HEK293 (cell line): ENCODE measurements at regions not wholly inside any gene's neighbourhood (a gene's known extent, or its start where the extent isn't known, plus 50 kb on each side); places are given as distances from the start of the nearest gene placed in this dataset.
A peak's percentile ranks its signal among the peaks of the same experiment; 100 is the strongest.

Source experiments
- CTCF ChIA-PET: fragments of 350-600 bp; formaldehyde crosslinking; extraction: SDS; loops from one replicate; lab custom pipeline; 2021; ENCODE audit warnings: antibody characterized with exemption; lab: Yijun Ruan, JAX
- POLR2A ChIA-PET: fragments of 300-600 bp; formaldehyde crosslinking; extraction: SDS; loops from one replicate; lab custom pipeline; 2020; ENCODE audit warnings: antibody characterized with exemption, inconsistent platforms; lab: Yijun Ruan, JAX
- H3K27ac ChIP-seq: fragments of 200-500 bp; sonication (Bioruptor generic); 2 replicates; pipeline ENCODE4 v1.5.1; 2014; ENCODE audit warnings: low read depth, low read length, control low read depth, inconsistent platforms; ENCODE audit errors: extremely low read depth
- H3K36me3 ChIP-seq, 2 experiments: fragments of 200-500 bp in 1 of 2; sonication (Bioruptor generic) in 1 of 2; 1 replicate in 1 of 2; 2 replicates in 1 of 2; pipeline ENCODE4 v1.5.1; 2014 to 2017; ENCODE audit warnings: inconsistent platforms in 2 of 2, low read length in 2 of 2; ENCODE audit not compliant: control insufficient read depth in 2 of 2, insufficient read depth in 1 of 2
- H3K4me1 ChIP-seq: fragments of 200-500 bp; sonication (Bioruptor generic); 2 replicates; pipeline ENCODE4 v1.5.1; 2014; ENCODE audit warnings: mild to moderate bottlenecking, low read length, inconsistent platforms; ENCODE audit not compliant: control insufficient read depth, insufficient read depth
- H3K4me3 ChIP-seq: 2 replicates; pipeline ENCODE4 v1.5.1; 2011; ENCODE audit warnings: low read depth, mild to moderate bottlenecking, control low read depth, low read length, moderate library complexity
- H3K9me3 ChIP-seq: fragments of 200-500 bp; sonication (Bioruptor generic); 2 replicates; pipeline ENCODE4 v1.5.1; 2014; ENCODE audit warnings: low read depth, low read length, inconsistent platforms; ENCODE audit not compliant: control insufficient read depth, insufficient read depth
- GLI2 ChIP-seq: fragments of 450-650 bp; formaldehyde crosslinking; IDR thresholded peaks from 2 replicates; pipeline ENCODE4; 2017; ENCODE audit warnings: missing biosample characterization, missing genetic modification characterization, low read depth, borderline replicate concordance
- MYNN ChIP-seq: fragments of 450-650 bp; formaldehyde crosslinking; IDR thresholded peaks from 2 replicates; pipeline ENCODE4 v1.5.1; 2016; ENCODE audit warnings: missing biosample characterization, missing genetic modification characterization, borderline replicate concordance
- SCRT1 ChIP-seq: fragments of 450-650 bp; formaldehyde crosslinking; IDR thresholded peaks from 2 replicates; pipeline ENCODE4 v1.5.1; 2016; ENCODE audit warnings: missing biosample characterization, missing genetic modification characterization, borderline replicate concordance
- SCRT2 ChIP-seq: fragments of 450-650 bp; formaldehyde crosslinking; IDR thresholded peaks from 2 replicates; pipeline ENCODE4 v1.5.1; 2016; ENCODE audit warnings: missing biosample characterization, missing genetic modification characterization
- ZFP3 ChIP-seq: fragments of 450-650 bp; formaldehyde crosslinking; IDR thresholded peaks from 2 replicates; pipeline ENCODE4 v1.5.1; 2016; ENCODE audit warnings: low read depth, missing biosample characterization, missing genetic modification characterization
- ZIC2 ChIP-seq: fragments of 450-650 bp; formaldehyde crosslinking; IDR thresholded peaks from 2 replicates; pipeline ENCODE4 v1.5.1; 2016; ENCODE audit warnings: missing biosample characterization, missing genetic modification characterization
- ZNF112 ChIP-seq: fragments of 450-650 bp; formaldehyde crosslinking; IDR thresholded peaks from 2 replicates; pipeline ENCODE4 v1.5.0; 2017; ENCODE audit warnings: missing biosample characterization, missing genetic modification characterization
- ZNF175 ChIP-seq: fragments of 450-650 bp; formaldehyde crosslinking; IDR thresholded peaks from 2 replicates; pipeline ENCODE4 v1.5.1; 2016; ENCODE audit warnings: missing biosample characterization, missing genetic modification characterization
- ZNF266 ChIP-seq: fragments of 450-650 bp; formaldehyde crosslinking; IDR thresholded peaks from 2 replicates; pipeline ENCODE4 v1.5.1; 2016; ENCODE audit warnings: missing biosample characterization, missing genetic modification characterization, low read depth
- ZNF423 ChIP-seq: fragments of 450-650 bp; formaldehyde crosslinking; IDR thresholded peaks from 2 replicates; pipeline ENCODE4 v1.5.1; 2016; ENCODE audit warnings: missing biosample characterization, missing genetic modification characterization
- ZNF510 ChIP-seq: fragments of 450-650 bp; formaldehyde crosslinking; IDR thresholded peaks from 2 replicates; pipeline ENCODE4 v1.5.1; 2018; ENCODE audit warnings: mild to moderate bottlenecking, missing genetic modification characterization, missing biosample characterization; ENCODE audit not compliant: insufficient replicate concordance
- ZNF561 ChIP-seq: fragments of 450-650 bp; IDR thresholded peaks from 2 replicates; pipeline ENCODE4 v1.5.1; 2018; ENCODE audit warnings: missing biosample characterization, missing genetic modification characterization, borderline replicate concordance
- ZNF654 ChIP-seq: fragments of 450-650 bp; formaldehyde crosslinking; IDR thresholded peaks from 2 replicates; pipeline ENCODE4 v1.5.1; 2016; ENCODE audit warnings: low read depth, missing biosample characterization, missing genetic modification characterization
- ZNF692 ChIP-seq: fragments of 450-650 bp; formaldehyde crosslinking; IDR thresholded peaks from 2 replicates; pipeline ENCODE4 v1.5.1; 2016; ENCODE audit warnings: missing biosample characterization, missing genetic modification characterization
- TF ChIP-seq, protein P1 (sequence below): fragments of 450-650 bp; formaldehyde crosslinking; IDR thresholded peaks from 2 replicates; pipeline ENCODE4 v1.5.1; 2016; ENCODE audit warnings: missing biosample characterization, missing genetic modification characterization, borderline replicate concordance
- TF ChIP-seq, protein P2 (sequence below): IDR thresholded peaks from 2 replicates; pipeline ENCODE4 v1.6.1; 2011; ENCODE audit warnings: mild to moderate bottlenecking, low read depth, low read length, borderline replicate concordance
- TF ChIP-seq, protein P3 (sequence below): fragments of 450-650 bp; formaldehyde crosslinking; IDR thresholded peaks from 2 replicates; pipeline ENCODE4 v1.5.1; 2016; ENCODE audit warnings: missing biosample characterization, missing genetic modification characterization
- TF ChIP-seq, protein P4 (sequence below): fragments of 450-650 bp; formaldehyde crosslinking; IDR thresholded peaks from 2 replicates; pipeline ENCODE4 v1.5.1; 2016; ENCODE audit warnings: missing biosample characterization, missing genetic modification characterization
- TF ChIP-seq, protein P5 (sequence below): sonication (generic); formaldehyde crosslinking; IDR thresholded peaks from 2 replicates; pipeline ENCODE4 v1.8.1; 2022; ENCODE audit warnings: mild to moderate bottlenecking, moderate library complexity, missing genetic modification reagents

- TF ChIP-seq ZNF266 (tag by site-specific recombination) = no peak
- no peak for TF ChIP-seq ZNF112 (tag by site-specific recombination)
- no peak for TF ChIP-seq ZNF510 (tag by site-specific recombination)
- TF ChIP-seq, protein P1, sequence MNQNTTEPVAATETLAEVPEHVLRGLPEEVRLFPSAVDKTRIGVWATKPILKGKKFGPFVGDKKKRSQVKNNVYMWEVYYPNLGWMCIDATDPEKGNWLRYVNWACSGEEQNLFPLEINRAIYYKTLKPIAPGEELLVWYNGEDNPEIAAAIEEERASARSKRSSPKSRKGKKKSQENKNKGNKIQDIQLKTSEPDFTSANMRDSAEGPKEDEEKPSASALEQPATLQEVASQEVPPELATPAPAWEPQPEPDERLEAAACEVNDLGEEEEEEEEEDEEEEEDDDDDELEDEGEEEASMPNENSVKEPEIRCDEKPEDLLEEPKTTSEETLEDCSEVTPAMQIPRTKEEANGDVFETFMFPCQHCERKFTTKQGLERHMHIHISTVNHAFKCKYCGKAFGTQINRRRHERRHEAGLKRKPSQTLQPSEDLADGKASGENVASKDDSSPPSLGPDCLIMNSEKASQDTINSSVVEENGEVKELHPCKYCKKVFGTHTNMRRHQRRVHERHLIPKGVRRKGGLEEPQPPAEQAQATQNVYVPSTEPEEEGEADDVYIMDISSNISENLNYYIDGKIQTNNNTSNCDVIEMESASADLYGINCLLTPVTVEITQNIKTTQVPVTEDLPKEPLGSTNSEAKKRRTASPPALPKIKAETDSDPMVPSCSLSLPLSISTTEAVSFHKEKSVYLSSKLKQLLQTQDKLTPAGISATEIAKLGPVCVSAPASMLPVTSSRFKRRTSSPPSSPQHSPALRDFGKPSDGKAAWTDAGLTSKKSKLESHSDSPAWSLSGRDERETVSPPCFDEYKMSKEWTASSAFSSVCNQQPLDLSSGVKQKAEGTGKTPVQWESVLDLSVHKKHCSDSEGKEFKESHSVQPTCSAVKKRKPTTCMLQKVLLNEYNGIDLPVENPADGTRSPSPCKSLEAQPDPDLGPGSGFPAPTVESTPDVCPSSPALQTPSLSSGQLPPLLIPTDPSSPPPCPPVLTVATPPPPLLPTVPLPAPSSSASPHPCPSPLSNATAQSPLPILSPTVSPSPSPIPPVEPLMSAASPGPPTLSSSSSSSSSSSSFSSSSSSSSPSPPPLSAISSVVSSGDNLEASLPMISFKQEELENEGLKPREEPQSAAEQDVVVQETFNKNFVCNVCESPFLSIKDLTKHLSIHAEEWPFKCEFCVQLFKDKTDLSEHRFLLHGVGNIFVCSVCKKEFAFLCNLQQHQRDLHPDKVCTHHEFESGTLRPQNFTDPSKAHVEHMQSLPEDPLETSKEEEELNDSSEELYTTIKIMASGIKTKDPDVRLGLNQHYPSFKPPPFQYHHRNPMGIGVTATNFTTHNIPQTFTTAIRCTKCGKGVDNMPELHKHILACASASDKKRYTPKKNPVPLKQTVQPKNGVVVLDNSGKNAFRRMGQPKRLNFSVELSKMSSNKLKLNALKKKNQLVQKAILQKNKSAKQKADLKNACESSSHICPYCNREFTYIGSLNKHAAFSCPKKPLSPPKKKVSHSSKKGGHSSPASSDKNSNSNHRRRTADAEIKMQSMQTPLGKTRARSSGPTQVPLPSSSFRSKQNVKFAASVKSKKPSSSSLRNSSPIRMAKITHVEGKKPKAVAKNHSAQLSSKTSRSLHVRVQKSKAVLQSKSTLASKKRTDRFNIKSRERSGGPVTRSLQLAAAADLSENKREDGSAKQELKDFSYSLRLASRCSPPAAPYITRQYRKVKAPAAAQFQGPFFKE = no peak
- no peak for TF ChIP-seq ZNF692 (tag by site-specific recombination)
- no peak for TF ChIP-seq SCRT1 (tag by site-specific recombination)
- no peak for TF ChIP-seq GLI2 (tag by site-specific recombination)
- TF ChIP-seq ZIC2 (tag by site-specific recombination) = no peak
These were observed 103.4 kb upstream of the PKP2 start (continued) for GRCh38 chr12:33000016-33000415.

GRCh38 chr12:32997471-32997870 is 100.9 kb upstream of the PKP2 start:
- TF ChIP-seq SCRT1 (tag by site-specific recombination) (peak; percentile 34; the same call in 1 of the 2 replicates), SCRT2 (tag by site-specific recombination) (peak; percentile 72), MYNN (tag by site-specific recombination) (no peak)
- TF ChIP-seq, protein P2, sequence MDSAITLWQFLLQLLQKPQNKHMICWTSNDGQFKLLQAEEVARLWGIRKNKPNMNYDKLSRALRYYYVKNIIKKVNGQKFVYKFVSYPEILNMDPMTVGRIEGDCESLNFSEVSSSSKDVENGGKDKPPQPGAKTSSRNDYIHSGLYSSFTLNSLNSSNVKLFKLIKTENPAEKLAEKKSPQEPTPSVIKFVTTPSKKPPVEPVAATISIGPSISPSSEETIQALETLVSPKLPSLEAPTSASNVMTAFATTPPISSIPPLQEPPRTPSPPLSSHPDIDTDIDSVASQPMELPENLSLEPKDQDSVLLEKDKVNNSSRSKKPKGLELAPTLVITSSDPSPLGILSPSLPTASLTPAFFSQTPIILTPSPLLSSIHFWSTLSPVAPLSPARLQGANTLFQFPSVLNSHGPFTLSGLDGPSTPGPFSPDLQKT = no peak
- TF ChIP-seq, protein P3, sequence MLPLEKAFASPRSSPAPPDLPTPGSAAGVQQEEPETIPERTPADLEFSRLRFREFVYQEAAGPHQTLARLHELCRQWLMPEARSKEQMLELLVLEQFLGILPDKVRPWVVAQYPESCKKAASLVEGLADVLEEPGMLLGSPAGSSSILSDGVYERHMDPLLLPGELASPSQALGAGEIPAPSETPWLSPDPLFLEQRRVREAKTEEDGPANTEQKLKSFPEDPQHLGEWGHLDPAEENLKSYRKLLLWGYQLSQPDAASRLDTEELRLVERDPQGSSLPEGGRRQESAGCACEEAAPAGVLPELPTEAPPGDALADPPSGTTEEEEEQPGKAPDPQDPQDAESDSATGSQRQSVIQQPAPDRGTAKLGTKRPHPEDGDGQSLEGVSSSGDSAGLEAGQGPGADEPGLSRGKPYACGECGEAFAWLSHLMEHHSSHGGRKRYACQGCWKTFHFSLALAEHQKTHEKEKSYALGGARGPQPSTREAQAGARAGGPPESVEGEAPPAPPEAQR (tag by site-specific recombination) = no peak
- Histone ChIP-seq H3K4me1 (peaks cover 15% of the 10 kb centered on the region), H3K9me3 (no peaks in the 10 kb centered on the region), H3K36me3 (no peaks in the 10 kb centered on the region), H3K27ac (no peak overlapping the region), H3K4me3 (no peak overlapping the region)
- CTCF ChIA-PET = no interaction called here
- POLR2A ChIA-PET = no interaction called here

GRCh38 chr12:32995623-32996022 is 99.0 kb upstream of the PKP2 start:
- no peak overlapping the region for H3K27ac ChIP-seq
- no peaks in the 10 kb centered on the region for H3K9me3 ChIP-seq
- ChIA-PET POLR2A (no interaction called here), CTCF (no interaction called here)
- peaks cover 15% of the 10 kb centered on the region for H3K4me1 ChIP-seq
- no peak overlapping the region for H3K4me3 ChIP-seq
- no peaks in the 10 kb centered on the region for H3K36me3 ChIP-seq
- TF ChIP-seq ZNF175 (no peak), ZIC2 (tag by site-specific recombination) (no peak), SCRT1 (tag by site-specific recombination) (no peak), ZNF654 (no peak), ZNF561 (tag by site-specific recombination) (no peak), ZFP3 (tag by site-specific recombination) (no peak), ZNF423 (tag by site-specific recombination) (no peak)
- TF ChIP-seq, protein P4, sequence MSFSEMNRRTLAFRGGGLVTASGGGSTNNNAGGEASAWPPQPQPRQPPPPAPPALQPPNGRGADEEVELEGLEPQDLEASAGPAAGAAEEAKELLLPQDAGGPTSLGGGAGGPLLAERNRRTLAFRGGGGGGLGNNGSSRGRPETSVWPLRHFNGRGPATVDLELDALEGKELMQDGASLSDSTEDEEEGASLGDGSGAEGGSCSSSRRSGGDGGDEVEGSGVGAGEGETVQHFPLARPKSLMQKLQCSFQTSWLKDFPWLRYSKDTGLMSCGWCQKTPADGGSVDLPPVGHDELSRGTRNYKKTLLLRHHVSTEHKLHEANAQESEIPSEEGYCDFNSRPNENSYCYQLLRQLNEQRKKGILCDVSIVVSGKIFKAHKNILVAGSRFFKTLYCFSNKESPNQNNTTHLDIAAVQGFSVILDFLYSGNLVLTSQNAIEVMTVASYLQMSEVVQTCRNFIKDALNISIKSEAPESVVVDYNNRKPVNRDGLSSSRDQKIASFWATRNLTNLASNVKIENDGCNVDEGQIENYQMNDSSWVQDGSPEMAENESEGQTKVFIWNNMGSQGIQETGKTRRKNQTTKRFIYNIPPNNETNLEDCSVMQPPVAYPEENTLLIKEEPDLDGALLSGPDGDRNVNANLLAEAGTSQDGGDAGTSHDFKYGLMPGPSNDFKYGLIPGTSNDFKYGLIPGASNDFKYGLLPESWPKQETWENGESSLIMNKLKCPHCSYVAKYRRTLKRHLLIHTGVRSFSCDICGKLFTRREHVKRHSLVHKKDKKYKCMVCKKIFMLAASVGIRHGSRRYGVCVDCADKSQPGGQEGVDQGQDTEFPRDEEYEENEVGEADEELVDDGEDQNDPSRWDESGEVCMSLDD (tag by site-specific recombination) = no peak
- TF ChIP-seq, protein P5, sequence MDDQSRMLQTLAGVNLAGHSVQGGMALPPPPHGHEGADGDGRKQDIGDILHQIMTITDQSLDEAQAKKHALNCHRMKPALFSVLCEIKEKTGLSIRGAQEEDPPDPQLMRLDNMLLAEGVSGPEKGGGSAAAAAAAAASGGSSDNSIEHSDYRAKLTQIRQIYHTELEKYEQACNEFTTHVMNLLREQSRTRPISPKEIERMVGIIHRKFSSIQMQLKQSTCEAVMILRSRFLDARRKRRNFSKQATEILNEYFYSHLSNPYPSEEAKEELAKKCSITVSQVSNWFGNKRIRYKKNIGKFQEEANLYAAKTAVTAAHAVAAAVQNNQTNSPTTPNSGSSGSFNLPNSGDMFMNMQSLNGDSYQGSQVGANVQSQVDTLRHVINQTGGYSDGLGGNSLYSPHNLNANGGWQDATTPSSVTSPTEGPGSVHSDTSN = no peak
